GM21786 (cell line): ENCODE measurements at regions not wholly inside any gene's neighbourhood (a gene's known extent, or its start where the extent isn't known, plus 50 kb on each side); places are given as distances from the start of the nearest gene placed in this dataset.

Source experiments
- ATAC-seq: cut with Tn5 transposase; IDR thresholded peaks from one replicate; pipeline ENCODE4 v1.9.1; 2021; ENCODE audit not compliant: unreplicated experiment

GRCh38 chrX:7233580-7234406, 85.8 kb upstream of the PUDP start:
- no peak for ATAC-seq

GRCh38 chrX:7228226-7228625, 80.3 kb upstream of the PUDP start:
- ATAC-seq: no peak

GRCh38 chrX:7225338-7225737, 77.4 kb upstream of the PUDP start:
- no peak for ATAC-seq

GRCh38 chrX:7223271-7223670, 75.3 kb upstream of the PUDP start:
- no peak for ATAC-seq

- no peak for ATAC-seq
These were observed 72.2 kb upstream of the PUDP start for GRCh38 chrX:7220121-7220520.

GRCh38 chrX:7219153-7219705, 71.3 kb upstream of the PUDP start:
- ATAC-seq: peak; percentile 47

GRCh38 chrX:7218321-7219152, 70.6 kb upstream of the PUDP start:
- ATAC-seq: no peak

- ATAC-seq: no peak
These were observed 69.1 kb upstream of the PUDP start for GRCh38 chrX:7216981-7217587.

- ATAC-seq: no peak
These were observed 67.9 kb upstream of the PUDP start for GRCh38 chrX:7215842-7216241.

- ATAC-seq: no peak
These were observed 66.3 kb upstream of the PUDP start for GRCh38 chrX:7214251-7214650.

- no peak for ATAC-seq
These were observed 57.2 kb upstream of the PUDP start for GRCh38 chrX:7205037-7205577.

- no peak for ATAC-seq
These were observed 56.7 kb upstream of the PUDP start for GRCh38 chrX:7204619-7205018.

GRCh38 chrX:7202206-7202605, 54.3 kb upstream of the PUDP start:
- ATAC-seq: no peak

- ATAC-seq: no peak
These were observed 53.5 kb upstream of the PUDP start for GRCh38 chrX:7201496-7201895.

- ATAC-seq: no peak
These were observed 50.5 kb upstream of the PUDP start for GRCh38 chrX:7198499-7198898.
